A549 (cell line): ENCODE measurements at regions not wholly inside any gene's neighbourhood (a gene's known extent, or its start where the extent isn't known, plus 50 kb on each side); places are given as distances from the start of the nearest gene placed in this dataset.

Experiments used
- ATAC-seq, 2 experiments: fragments of 200-7000 bp in 1 of 2; fragments of >200 bp in 1 of 2; cut with Nextera tagmentation in 1 of 2; cut with Tn5 transposase in 1 of 2; 3 replicates each; pipeline versions ENCODE4 v1.8.0 to v1.9.1; 2018 to 2020; ENCODE audit warnings: mild to moderate bottlenecking in 1 of 2, moderate library complexity in 1 of 2
- CTCF ChIA-PET: fragments of 300-600 bp; sonication (Branson Sonifier 250); formaldehyde crosslinking; extraction: SDS; loops from one replicate; lab custom pipeline; 2021; ENCODE audit warnings: antibody characterized with exemption, inconsistent platforms; lab: Yijun Ruan, JAX
- POLR2A ChIA-PET: fragments of 350-600 bp; formaldehyde crosslinking; extraction: SDS; loops from one replicate; lab custom pipeline; 2021; ENCODE audit warnings: antibody characterized with exemption, inconsistent platforms; lab: Yijun Ruan, JAX
- DNase-seq, 2 experiments: peaks; one replicate each; pipeline versions ENCODE4 v3.0.0 to v3.0.0-alpha.2; 2011 to 2016; ENCODE audit warnings: low read depth in 1 of 2, low spot score in 1 of 2
- FAIRE-seq: peaks from 2 replicates; lab custom pipeline; 2011; peaks lifted over from hg19 to GRCh38; lab: Jason Lieb, UNC
- H3K27ac ChIP-seq, 2 experiments: fragments of >200 bp; sonication (Bioruptor Twin); formaldehyde crosslinking; 3 replicates each; pipeline ENCODE4 v1.5.1; 2016 to 2017
- H3K4me1 ChIP-seq: fragments of >200 bp; sonication (Bioruptor Twin); formaldehyde crosslinking; 3 replicates; pipeline ENCODE4 v1.6.1; 2016
- H3K4me2 ChIP-seq: fragments of >200 bp; sonication (Bioruptor Twin); formaldehyde crosslinking; 3 replicates; pipeline ENCODE4 v1.6.1; 2016
- H3K4me3 ChIP-seq: fragments of >200 bp; sonication (Bioruptor Twin); formaldehyde crosslinking; 3 replicates; pipeline ENCODE4 v1.5.1; 2016
- H3K9me3 ChIP-seq: fragments of >200 bp; sonication (Bioruptor Twin); formaldehyde crosslinking; 3 replicates; pipeline ENCODE4 v1.6.1; 2016
- BHLHE40 ChIP-seq: IDR thresholded peaks from 2 replicates; pipeline ENCODE4 v1.6.1; 2012; ENCODE audit warnings: low read depth, low read length, inconsistent platforms
- CEBPB ChIP-seq, 2 experiments: fragments of >200 bp in 1 of 2; sonication (Bioruptor Twin) in 1 of 2; formaldehyde crosslinking in 1 of 2; IDR thresholded peaks; 2 replicates each; pipeline ENCODE4 v1.6.1; 2012 to 2016
- EHMT2 ChIP-seq: fragments of 200-600 bp; sonication (generic); IDR thresholded peaks from 2 replicates; pipeline ENCODE4 v1.6.1; 2016; ENCODE audit warnings: antibody characterized with exemption, low read depth, mild to moderate bottlenecking, moderate library complexity
- ESRRA ChIP-seq: fragments of 150-350 bp; IDR thresholded peaks from 2 replicates; pipeline ENCODE4 v1.6.1; 2014; ENCODE audit warnings: mild to moderate bottlenecking, low read length, borderline replicate concordance
- FOSL2 ChIP-seq, 2 experiments: fragments of 450-650 bp in 1 of 2; fragments of >200 bp in 1 of 2; sonication (Bioruptor Twin) in 1 of 2; formaldehyde crosslinking; IDR thresholded peaks; 2 replicates each; pipeline versions ENCODE4 v1.5.0 to v1.6.1; 2016 to 2020; ENCODE audit warnings: mild to moderate bottlenecking in 1 of 2, moderate library complexity in 1 of 2
- FOXS1 ChIP-seq: fragments of 250-450 bp; sonication (Bioruptor Pico); IDR thresholded peaks from 2 replicates; pipeline ENCODE4 v1.5.0; 2020; ENCODE audit warnings: mild to moderate bottlenecking, moderate library complexity
- HDAC2 ChIP-seq: fragments of 200-600 bp; sonication (generic); IDR thresholded peaks from 2 replicates; pipeline ENCODE4 v1.6.1; 2016
- HOXA7 ChIP-seq: fragments of 250-450 bp; sonication (Bioruptor Pico); IDR thresholded peaks from 2 replicates; pipeline ENCODE4 v1.5.0; 2020; ENCODE audit warnings: mild to moderate bottlenecking, moderate library complexity
- HOXB13 ChIP-seq: fragments of 250-450 bp; sonication (Bioruptor Pico); IDR thresholded peaks from 2 replicates; pipeline ENCODE4 v1.5.0; 2020; ENCODE audit warnings: low read depth, mild to moderate bottlenecking, moderate library complexity
- HOXB5 ChIP-seq: fragments of 250-450 bp; sonication (Bioruptor Pico); IDR thresholded peaks from 2 replicates; pipeline ENCODE4 v1.5.0; 2020; ENCODE audit warnings: mild to moderate bottlenecking, moderate library complexity
- KDM5A ChIP-seq: fragments of 200-600 bp; sonication (generic); IDR thresholded peaks from 2 replicates; pipeline ENCODE4 v1.6.1; 2016; ENCODE audit warnings: antibody characterized with exemption, mild to moderate bottlenecking
- MAFK ChIP-seq: fragments of 450-650 bp; IDR thresholded peaks from 2 replicates; pipeline ENCODE4 v1.6.1; 2014; ENCODE audit not compliant: partially characterized antibody
- MAZ ChIP-seq: fragments of 150-350 bp; IDR thresholded peaks from 2 replicates; pipeline ENCODE4 v1.6.1; 2014; ENCODE audit warnings: antibody characterized with exemption, low read depth, low read length, borderline replicate concordance
- MYC ChIP-seq: IDR thresholded peaks from 2 replicates; pipeline ENCODE4 v1.6.1; 2012; ENCODE audit warnings: mild to moderate bottlenecking, inconsistent platforms, low read length, improper control_type of control experiment, borderline replicate concordance
- NFE2L2 ChIP-seq: fragments of 150-350 bp; conservative IDR thresholded peaks from 2 replicates; pipeline ENCODE4 v1.6.1; 2014; ENCODE audit warnings: low read length
- NPAS2 ChIP-seq: fragments of 250-450 bp; sonication (Bioruptor Pico); IDR thresholded peaks from 2 replicates; pipeline ENCODE4 v1.8.0; 2022; ENCODE audit warnings: mild to moderate bottlenecking, moderate library complexity, borderline replicate concordance
- POLR2A ChIP-seq: IDR thresholded peaks from 2 replicates; pipeline ENCODE4 v1.6.1; 2012; ENCODE audit warnings: mild to moderate bottlenecking, low read length
- RFX5 ChIP-seq: fragments of 450-650 bp; IDR thresholded peaks from 2 replicates; pipeline ENCODE4 v1.7.1; 2014; ENCODE audit warnings: antibody characterized with exemption, mild to moderate bottlenecking, moderate library complexity
- SMC3 ChIP-seq: fragments of >200 bp; sonication (Bioruptor Twin); formaldehyde crosslinking; IDR thresholded peaks from 3 replicates; pipeline ENCODE4 v1.6.1; 2018; ENCODE audit warnings: inconsistent platforms
- TFCP2L1 ChIP-seq: fragments of 250-450 bp; sonication (Bioruptor Pico); IDR thresholded peaks from 2 replicates; pipeline ENCODE4 v1.5.0; 2021; ENCODE audit warnings: mild to moderate bottlenecking
- ZC3H11A ChIP-seq: fragments of 450-650 bp; IDR thresholded peaks from 2 replicates; pipeline ENCODE4 v1.6.1; 2014; ENCODE audit warnings: antibody characterized with exemption, mild to moderate bottlenecking
- ZNF302 ChIP-seq: fragments of 250-450 bp; sonication (Bioruptor Pico); IDR thresholded peaks from 2 replicates; pipeline ENCODE4 v1.9.0; 2021; ENCODE audit warnings: inconsistent platforms, mild to moderate bottlenecking, moderate library complexity
- ZSCAN20 ChIP-seq: fragments of 250-450 bp; sonication (Bioruptor Pico); IDR thresholded peaks from 2 replicates; pipeline ENCODE4 v1.8.0; 2022; ENCODE audit warnings: mild to moderate bottlenecking, moderate library complexity
- whole genome bisulfite sequencing: methylation state at CpG from one replicate; pipeline ENCODE4 v1.1.6; 2017; ENCODE audit errors: missing lambda C conversion rate; 5-methylcytosine and 5-hydroxymethylcytosine counted together
- TF ChIP-seq, protein P1 (sequence below): fragments of 200-600 bp; sonication (generic); IDR thresholded peaks from 2 replicates; pipeline ENCODE4 v1.6.1; 2016; ENCODE audit warnings: antibody characterized with exemption, mild to moderate bottlenecking, moderate library complexity
- TF ChIP-seq, protein P2 (sequence below): fragments of 150-350 bp; IDR thresholded peaks from 2 replicates; pipeline ENCODE4 v1.6.1; 2014; ENCODE audit warnings: low read depth, mild to moderate bottlenecking, low read length
- TF ChIP-seq, protein P3 (sequence below): IDR thresholded peaks from 2 replicates; pipeline ENCODE4 v1.6.1; 2012
- TF ChIP-seq, protein P4 (sequence below): fragments of 250-450 bp; sonication (Bioruptor Pico); IDR thresholded peaks from 2 replicates; pipeline ENCODE4 v1.5.0; 2021; ENCODE audit warnings: mild to moderate bottlenecking, moderate library complexity, borderline replicate concordance
- TF ChIP-seq, protein P5 (sequence below): fragments of >200 bp; sonication (Bioruptor Twin); formaldehyde crosslinking; IDR thresholded peaks from 2 replicates; pipeline ENCODE4 v1.6.1; 2016

DNA sequence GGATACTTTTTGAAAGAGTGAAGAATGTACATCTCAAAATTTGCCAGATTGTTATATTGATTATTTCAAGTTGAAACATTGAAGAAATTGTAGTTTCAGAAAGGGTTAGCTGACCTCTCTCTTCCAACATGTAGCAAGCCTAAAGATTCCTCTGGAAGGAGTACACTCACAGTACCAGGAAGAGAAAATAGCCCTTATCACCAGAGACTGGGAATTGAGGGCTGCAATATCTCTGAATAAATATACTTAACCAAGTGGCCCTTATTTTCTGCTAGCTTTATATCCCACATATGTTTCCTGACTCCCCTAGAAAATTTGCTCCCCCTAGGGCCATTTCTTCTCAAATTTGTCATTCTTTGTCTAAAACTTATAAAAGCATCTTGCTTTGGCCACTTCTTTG, 332.2 kb downstream of the GASK1B start:
- DNase-seq (no peak), FAIRE-seq (no peak), ATAC-seq (no peak)
- Histone ChIP-seq H3K4me2 (no peak overlapping the region), H3K27ac (no peak overlapping the region), H3K4me1 (no peaks in the 10 kb centered on the region), H3K9me3 (no peaks in the 10 kb centered on the region), H3K4me3 (no peak overlapping the region)
- POLR2A ChIA-PET: no interaction called here
- CTCF ChIA-PET: no interaction called here
- no peak for TF ChIP-seq ESRRA
- no peak for TF ChIP-seq NPAS2
- TF ChIP-seq MAFK: no peak
- TF ChIP-seq, protein P1, sequence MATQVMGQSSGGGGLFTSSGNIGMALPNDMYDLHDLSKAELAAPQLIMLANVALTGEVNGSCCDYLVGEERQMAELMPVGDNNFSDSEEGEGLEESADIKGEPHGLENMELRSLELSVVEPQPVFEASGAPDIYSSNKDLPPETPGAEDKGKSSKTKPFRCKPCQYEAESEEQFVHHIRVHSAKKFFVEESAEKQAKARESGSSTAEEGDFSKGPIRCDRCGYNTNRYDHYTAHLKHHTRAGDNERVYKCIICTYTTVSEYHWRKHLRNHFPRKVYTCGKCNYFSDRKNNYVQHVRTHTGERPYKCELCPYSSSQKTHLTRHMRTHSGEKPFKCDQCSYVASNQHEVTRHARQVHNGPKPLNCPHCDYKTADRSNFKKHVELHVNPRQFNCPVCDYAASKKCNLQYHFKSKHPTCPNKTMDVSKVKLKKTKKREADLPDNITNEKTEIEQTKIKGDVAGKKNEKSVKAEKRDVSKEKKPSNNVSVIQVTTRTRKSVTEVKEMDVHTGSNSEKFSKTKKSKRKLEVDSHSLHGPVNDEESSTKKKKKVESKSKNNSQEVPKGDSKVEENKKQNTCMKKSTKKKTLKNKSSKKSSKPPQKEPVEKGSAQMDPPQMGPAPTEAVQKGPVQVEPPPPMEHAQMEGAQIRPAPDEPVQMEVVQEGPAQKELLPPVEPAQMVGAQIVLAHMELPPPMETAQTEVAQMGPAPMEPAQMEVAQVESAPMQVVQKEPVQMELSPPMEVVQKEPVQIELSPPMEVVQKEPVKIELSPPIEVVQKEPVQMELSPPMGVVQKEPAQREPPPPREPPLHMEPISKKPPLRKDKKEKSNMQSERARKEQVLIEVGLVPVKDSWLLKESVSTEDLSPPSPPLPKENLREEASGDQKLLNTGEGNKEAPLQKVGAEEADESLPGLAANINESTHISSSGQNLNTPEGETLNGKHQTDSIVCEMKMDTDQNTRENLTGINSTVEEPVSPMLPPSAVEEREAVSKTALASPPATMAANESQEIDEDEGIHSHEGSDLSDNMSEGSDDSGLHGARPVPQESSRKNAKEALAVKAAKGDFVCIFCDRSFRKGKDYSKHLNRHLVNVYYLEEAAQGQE: no peak
- TF ChIP-seq MAZ: no peak
- no peak for TF ChIP-seq ZNF302 (CRISPR knock-in tag)
- no peak for TF ChIP-seq HOXA7 (CRISPR knock-in tag)
- no peak for TF ChIP-seq HDAC2
- no peak for TF ChIP-seq ZC3H11A
- no peak for TF ChIP-seq FOSL2 (IDR thresholded peaks at IDR 0.05)
- no peak for TF ChIP-seq FOSL2 (CRISPR knock-in tag; IDR thresholded peaks at IDR 0.05)
- TF ChIP-seq SMC3: no peak
- TF ChIP-seq MYC: no peak
- TF ChIP-seq EHMT2: no peak
- TF ChIP-seq, protein P2, sequence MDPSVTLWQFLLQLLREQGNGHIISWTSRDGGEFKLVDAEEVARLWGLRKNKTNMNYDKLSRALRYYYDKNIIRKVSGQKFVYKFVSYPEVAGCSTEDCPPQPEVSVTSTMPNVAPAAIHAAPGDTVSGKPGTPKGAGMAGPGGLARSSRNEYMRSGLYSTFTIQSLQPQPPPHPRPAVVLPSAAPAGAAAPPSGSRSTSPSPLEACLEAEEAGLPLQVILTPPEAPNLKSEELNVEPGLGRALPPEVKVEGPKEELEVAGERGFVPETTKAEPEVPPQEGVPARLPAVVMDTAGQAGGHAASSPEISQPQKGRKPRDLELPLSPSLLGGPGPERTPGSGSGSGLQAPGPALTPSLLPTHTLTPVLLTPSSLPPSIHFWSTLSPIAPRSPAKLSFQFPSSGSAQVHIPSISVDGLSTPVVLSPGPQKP: no peak
- TF ChIP-seq ZSCAN20 (CRISPR knock-in tag): no peak
- no peak for TF ChIP-seq HOXB13
- no peak for TF ChIP-seq RFX5
- TF ChIP-seq, protein P3, sequence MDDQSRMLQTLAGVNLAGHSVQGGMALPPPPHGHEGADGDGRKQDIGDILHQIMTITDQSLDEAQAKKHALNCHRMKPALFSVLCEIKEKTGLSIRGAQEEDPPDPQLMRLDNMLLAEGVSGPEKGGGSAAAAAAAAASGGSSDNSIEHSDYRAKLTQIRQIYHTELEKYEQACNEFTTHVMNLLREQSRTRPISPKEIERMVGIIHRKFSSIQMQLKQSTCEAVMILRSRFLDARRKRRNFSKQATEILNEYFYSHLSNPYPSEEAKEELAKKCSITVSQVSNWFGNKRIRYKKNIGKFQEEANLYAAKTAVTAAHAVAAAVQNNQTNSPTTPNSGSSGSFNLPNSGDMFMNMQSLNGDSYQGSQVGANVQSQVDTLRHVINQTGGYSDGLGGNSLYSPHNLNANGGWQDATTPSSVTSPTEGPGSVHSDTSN: no peak
- TF ChIP-seq HOXB5 (CRISPR knock-in tag): no peak

DNA sequence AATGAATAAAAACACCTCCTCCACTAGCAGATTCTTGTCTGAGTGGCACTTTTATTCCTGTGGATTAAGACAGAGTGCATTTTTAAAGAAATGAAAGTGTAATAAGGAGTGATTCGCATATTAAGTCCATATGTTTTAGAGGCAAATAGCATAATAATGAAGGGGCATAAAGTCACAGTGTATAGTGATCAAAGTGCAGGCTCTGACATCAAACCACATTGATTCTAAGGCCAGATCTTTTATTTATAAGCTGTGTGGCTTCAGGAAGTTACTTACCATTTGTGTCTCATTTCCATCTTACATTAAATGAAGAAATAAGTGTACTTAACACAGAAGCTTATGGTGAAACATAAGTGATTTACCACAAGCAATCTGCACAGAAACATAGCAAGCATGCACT, 332.8 kb downstream of the GASK1B start:
- Histone ChIP-seq H3K27ac (no peak overlapping the region), H3K4me1 (no peaks in the 10 kb centered on the region), H3K9me3 (no peaks in the 10 kb centered on the region), H3K4me3 (no peak overlapping the region), H3K4me2 (no peak overlapping the region)
- no peak for TF ChIP-seq EHMT2
- no peak for TF ChIP-seq MAZ
- no peak for TF ChIP-seq BHLHE40
- TF ChIP-seq ZC3H11A: no peak
- TF ChIP-seq KDM5A: no peak
- TF ChIP-seq, protein P4, sequence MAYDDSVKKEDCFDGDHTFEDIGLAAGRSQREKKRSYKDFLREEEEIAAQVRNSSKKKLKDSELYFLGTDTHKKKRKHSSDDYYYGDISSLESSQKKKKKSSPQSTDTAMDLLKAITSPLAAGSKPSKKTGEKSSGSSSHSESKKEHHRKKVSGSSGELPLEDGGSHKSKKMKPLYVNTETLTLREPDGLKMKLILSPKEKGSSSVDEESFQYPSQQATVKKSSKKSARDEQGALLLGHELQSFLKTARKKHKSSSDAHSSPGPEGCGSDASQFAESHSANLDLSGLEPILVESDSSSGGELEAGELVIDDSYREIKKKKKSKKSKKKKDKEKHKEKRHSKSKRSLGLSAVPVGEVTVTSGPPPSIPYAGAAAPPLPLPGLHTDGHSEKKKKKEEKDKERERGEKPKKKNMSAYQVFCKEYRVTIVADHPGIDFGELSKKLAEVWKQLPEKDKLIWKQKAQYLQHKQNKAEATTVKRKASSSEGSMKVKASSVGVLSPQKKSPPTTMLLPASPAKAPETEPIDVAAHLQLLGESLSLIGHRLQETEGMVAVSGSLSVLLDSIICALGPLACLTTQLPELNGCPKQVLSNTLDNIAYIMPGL: no peak
- TF ChIP-seq ZSCAN20 (CRISPR knock-in tag): no peak
- TF ChIP-seq HOXB13: no peak
- TF ChIP-seq TFCP2L1: no peak
- TF ChIP-seq FOXS1: no peak
- TF ChIP-seq RFX5: no peak
- TF ChIP-seq NPAS2: no peak
- TF ChIP-seq, protein P5, sequence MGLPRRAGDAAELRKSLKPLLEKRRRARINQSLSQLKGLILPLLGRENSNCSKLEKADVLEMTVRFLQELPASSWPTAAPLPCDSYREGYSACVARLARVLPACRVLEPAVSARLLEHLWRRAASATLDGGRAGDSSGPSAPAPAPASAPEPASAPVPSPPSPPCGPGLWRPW: no peak
- no peak for TF ChIP-seq POLR2A
- TF ChIP-seq CEBPB (IDR thresholded peaks at IDR 0.05): no peak
- no peak for TF ChIP-seq NFE2L2
- ChIA-PET POLR2A (no interaction called here), CTCF (no interaction called here)
- DNase-seq (no peak), ATAC-seq (no peak), FAIRE-seq (no peak)
- 58% methylated on average over 1 of the region's 1 CpG for WGBS
